SK-N-SH treated with all-trans-retinoic acid at 6 μM for 48 hours (cell line): ENCODE measurements at regions not wholly inside any gene's neighbourhood (a gene's known extent, or its start where the extent isn't known, plus 50 kb on each side); places are given as distances from the start of the nearest gene placed in this dataset.

Source experiments
- ATAC-seq: fragments of 200-7000 bp; cut with Tn5 transposase; 3 replicates; pipeline ENCODE4 v1.9.1; 2020; ENCODE audit warnings: mild to moderate bottlenecking, moderate library complexity
- BACH2 ChIP-seq: fragments of 250-450 bp; sonication (Bioruptor Pico); IDR thresholded peaks from 2 replicates; pipeline ENCODE4 v1.9.0; 2021; ENCODE audit warnings: mild to moderate bottlenecking, borderline replicate concordance
- CSDC2 ChIP-seq: fragments of 250-450 bp; sonication (Bioruptor Pico); IDR thresholded peaks from 2 replicates; pipeline ENCODE4 v1.5.0; 2020; ENCODE audit warnings: mild to moderate bottlenecking, moderate library complexity
- CSRNP3 ChIP-seq: fragments of 250-450 bp; sonication (Bioruptor Pico); IDR thresholded peaks from 2 replicates; pipeline ENCODE4 v1.5.1; 2021; ENCODE audit warnings: mild to moderate bottlenecking, moderate library complexity
- ESRRG ChIP-seq: fragments of 250-450 bp; sonication (Bioruptor Pico); IDR thresholded peaks from 2 replicates; pipeline ENCODE4 v1.6.1; 2021; ENCODE audit warnings: mild to moderate bottlenecking
- GLIS3 ChIP-seq: fragments of 250-450 bp; sonication (Bioruptor Pico); IDR thresholded peaks from 2 replicates; pipeline ENCODE4 v1.5.0; 2020; ENCODE audit warnings: mild to moderate bottlenecking, moderate library complexity
- ISL1 ChIP-seq: fragments of 250-450 bp; sonication (Bioruptor Pico); IDR thresholded peaks from 2 replicates; pipeline ENCODE4 v2.1.2; 2022; ENCODE audit warnings: mild to moderate bottlenecking, moderate library complexity
- OSR1 ChIP-seq: fragments of 250-450 bp; sonication (Bioruptor Pico); IDR thresholded peaks from 2 replicates; pipeline ENCODE4 v1.8.0; 2022; ENCODE audit warnings: moderate library complexity, mild to moderate bottlenecking, inconsistent platforms
- PATZ1 ChIP-seq: fragments of 250-450 bp; sonication (Bioruptor Pico); IDR thresholded peaks from 2 replicates; pipeline ENCODE4 v1.8.0; 2020; ENCODE audit warnings: mild to moderate bottlenecking, moderate library complexity, borderline replicate concordance
- PPARA ChIP-seq: fragments of 250-450 bp; sonication (Bioruptor Pico); IDR thresholded peaks from 2 replicates; pipeline ENCODE4 v1.5.0; 2020; ENCODE audit warnings: mild to moderate bottlenecking, borderline replicate concordance
- RARB ChIP-seq: fragments of 250-450 bp; sonication (Bioruptor Pico); IDR thresholded peaks from 2 replicates; pipeline ENCODE4 v1.8.0; 2021; ENCODE audit warnings: mild to moderate bottlenecking, moderate library complexity
- SNAI2 ChIP-seq: fragments of 250-450 bp; sonication (Bioruptor Pico); IDR thresholded peaks from 2 replicates; pipeline ENCODE4 v1.5.0; 2020; ENCODE audit warnings: mild to moderate bottlenecking, moderate library complexity
- TCF4 ChIP-seq: fragments of 250-450 bp; sonication (Bioruptor Pico); IDR thresholded peaks from 2 replicates; pipeline ENCODE4 v1.8.0; 2021; ENCODE audit warnings: mild to moderate bottlenecking, moderate library complexity, borderline replicate concordance
- TSHZ2 ChIP-seq: fragments of 250-450 bp; sonication (Bioruptor Pico); IDR thresholded peaks from 2 replicates; pipeline ENCODE4 v1.5.0; 2020; ENCODE audit warnings: mild to moderate bottlenecking, moderate library complexity
- ZC3H10 ChIP-seq: fragments of 250-450 bp; sonication (Bioruptor Pico); IDR thresholded peaks from 2 replicates; pipeline ENCODE4 v1.5.1; 2021; ENCODE audit warnings: mild to moderate bottlenecking, moderate library complexity
- ZFP3 ChIP-seq: fragments of 250-450 bp; sonication (Bioruptor Pico); IDR thresholded peaks from 2 replicates; pipeline ENCODE4 v1.5.0; 2020; ENCODE audit warnings: mild to moderate bottlenecking, moderate library complexity
- ZFP30 ChIP-seq: fragments of 450-650 bp; formaldehyde crosslinking; IDR thresholded peaks from 2 replicates; pipeline ENCODE4 v1.5.0; 2022; ENCODE audit warnings: mild to moderate bottlenecking, moderate library complexity
- ZNF565 ChIP-seq: fragments of 450-650 bp; formaldehyde crosslinking; conservative IDR thresholded peaks from 2 replicates; pipeline ENCODE4 v1.5.0; 2020; ENCODE audit warnings: low read depth, mild to moderate bottlenecking, moderate library complexity
- ZNF70 ChIP-seq: fragments of 450-650 bp; formaldehyde crosslinking; IDR thresholded peaks from 2 replicates; pipeline ENCODE4 v1.5.0; 2020; ENCODE audit warnings: mild to moderate bottlenecking, moderate library complexity
- TF ChIP-seq, protein P1 (sequence below): fragments of 250-450 bp; sonication (Bioruptor Pico); IDR thresholded peaks from 2 replicates; pipeline ENCODE4 v1.8.0; 2021; ENCODE audit warnings: low read depth, mild to moderate bottlenecking, moderate library complexity, borderline replicate concordance

- no peak for ATAC-seq
- TF ChIP-seq BACH2 (CRISPR knock-in tag) (no peak), RARB (CRISPR knock-in tag) (no peak), OSR1 (CRISPR knock-in tag) (no peak), ESRRG (no peak)
- TF ChIP-seq, protein P1, sequence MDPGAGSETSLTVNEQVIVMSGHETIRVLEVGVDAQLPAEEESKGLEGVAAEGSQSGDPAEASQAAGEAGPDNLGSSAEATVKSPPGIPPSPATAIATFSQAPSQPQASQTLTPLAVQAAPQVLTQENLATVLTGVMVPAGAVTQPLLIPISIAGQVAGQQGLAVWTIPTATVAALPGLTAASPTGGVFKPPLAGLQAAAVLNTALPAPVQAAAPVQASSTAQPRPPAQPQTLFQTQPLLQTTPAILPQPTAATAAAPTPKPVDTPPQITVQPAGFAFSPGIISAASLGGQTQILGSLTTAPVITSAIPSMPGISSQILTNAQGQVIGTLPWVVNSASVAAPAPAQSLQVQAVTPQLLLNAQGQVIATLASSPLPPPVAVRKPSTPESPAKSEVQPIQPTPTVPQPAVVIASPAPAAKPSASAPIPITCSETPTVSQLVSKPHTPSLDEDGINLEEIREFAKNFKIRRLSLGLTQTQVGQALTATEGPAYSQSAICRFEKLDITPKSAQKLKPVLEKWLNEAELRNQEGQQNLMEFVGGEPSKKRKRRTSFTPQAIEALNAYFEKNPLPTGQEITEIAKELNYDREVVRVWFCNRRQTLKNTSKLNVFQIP (CRISPR knock-in tag), result no peak
Measured at GRCh38 chrX:121160987-121161386, 113.6 kb downstream of the GLUD2 start.

DNA sequence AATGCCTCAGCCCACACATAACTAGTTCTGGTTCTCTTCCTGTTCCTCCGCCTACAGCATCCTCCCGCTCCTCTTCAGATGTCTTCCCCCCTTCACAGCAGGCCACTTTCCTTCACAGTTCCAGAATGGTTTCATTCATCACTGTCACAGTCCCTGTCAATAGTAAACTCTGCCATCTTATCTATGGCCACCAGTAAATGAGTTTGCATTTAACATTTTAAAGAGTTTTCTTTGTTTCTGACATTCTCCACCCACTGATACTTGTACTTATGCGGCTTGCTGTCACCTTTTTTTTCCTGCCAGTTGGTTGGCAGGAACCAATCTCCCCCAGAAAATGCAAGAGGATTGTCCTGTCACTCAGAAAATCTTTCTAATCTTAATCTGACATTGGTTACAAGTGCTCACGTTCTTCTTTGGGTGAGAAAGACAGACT, 114.1 kb downstream of the GLUD2 start:
- ATAC-seq, result no peak
- TF ChIP-seq PPARA, result no peak
- TF ChIP-seq ZNF70 (CRISPR knock-in tag), result no peak
- TF ChIP-seq OSR1 (CRISPR knock-in tag), result no peak
- no peak for TF ChIP-seq ZFP30 (CRISPR knock-in tag)
- TF ChIP-seq SNAI2 (CRISPR knock-in tag), result no peak
- TF ChIP-seq CSDC2 (CRISPR knock-in tag), result no peak
- no peak for TF ChIP-seq ZFP3 (CRISPR knock-in tag)
- TF ChIP-seq PATZ1, result no peak
- no peak for TF ChIP-seq ZNF565 (CRISPR knock-in tag)
- no peak for TF ChIP-seq TCF4 (CRISPR knock-in tag)
- no peak for TF ChIP-seq TSHZ2 (CRISPR knock-in tag)

GRCh38 chrX:121163443-121163842, 116.0 kb downstream of the GLUD2 start:
- TF ChIP-seq ZC3H10 (CRISPR knock-in tag) (no peak), ESRRG (no peak), ZFP30 (CRISPR knock-in tag) (no peak), CSDC2 (CRISPR knock-in tag) (no peak), PPARA (no peak), OSR1 (CRISPR knock-in tag) (no peak), TSHZ2 (CRISPR knock-in tag) (no peak), SNAI2 (CRISPR knock-in tag) (no peak), BACH2 (CRISPR knock-in tag) (no peak), ZNF565 (CRISPR knock-in tag) (no peak), ZFP3 (CRISPR knock-in tag) (no peak)
- ATAC-seq, result no peak

DNA sequence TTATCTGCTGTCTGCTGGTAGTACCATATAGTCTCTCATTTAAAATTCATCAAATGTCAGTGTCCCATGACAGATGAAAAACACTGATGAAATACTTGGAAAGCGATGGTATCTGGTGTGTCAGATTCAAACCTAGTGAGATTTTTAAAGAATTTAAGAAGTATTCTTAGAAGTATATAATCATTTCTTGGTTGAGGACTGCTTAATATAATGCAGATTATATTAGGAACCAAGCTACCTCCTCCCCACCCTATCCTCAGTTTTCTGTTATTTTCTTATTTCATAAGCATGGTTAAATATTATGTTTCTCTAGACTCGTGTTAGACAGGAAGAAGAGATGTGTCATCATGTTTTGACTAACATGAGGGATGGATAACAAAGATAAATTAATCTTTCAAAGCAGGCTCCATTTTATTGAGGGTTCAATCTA, 118.5 kb downstream of the GLUD2 start:
- ATAC-seq, result no peak
- TF ChIP-seq ZFP30 (CRISPR knock-in tag) (no peak), ZNF565 (CRISPR knock-in tag) (no peak), ZFP3 (CRISPR knock-in tag) (no peak), CSDC2 (CRISPR knock-in tag) (no peak), CSRNP3 (CRISPR knock-in tag) (no peak), TCF4 (CRISPR knock-in tag) (no peak), PATZ1 (no peak), SNAI2 (CRISPR knock-in tag) (no peak), ISL1 (CRISPR knock-in tag) (no peak), GLIS3 (CRISPR knock-in tag) (no peak), TSHZ2 (CRISPR knock-in tag) (no peak)
